ENCODE measurements at regions not wholly inside any gene's neighbourhood (a gene's known extent, or its start where the extent isn't known, plus 50 kb on each side); places are given as distances from the start of the nearest gene placed in this dataset.

DNA sequence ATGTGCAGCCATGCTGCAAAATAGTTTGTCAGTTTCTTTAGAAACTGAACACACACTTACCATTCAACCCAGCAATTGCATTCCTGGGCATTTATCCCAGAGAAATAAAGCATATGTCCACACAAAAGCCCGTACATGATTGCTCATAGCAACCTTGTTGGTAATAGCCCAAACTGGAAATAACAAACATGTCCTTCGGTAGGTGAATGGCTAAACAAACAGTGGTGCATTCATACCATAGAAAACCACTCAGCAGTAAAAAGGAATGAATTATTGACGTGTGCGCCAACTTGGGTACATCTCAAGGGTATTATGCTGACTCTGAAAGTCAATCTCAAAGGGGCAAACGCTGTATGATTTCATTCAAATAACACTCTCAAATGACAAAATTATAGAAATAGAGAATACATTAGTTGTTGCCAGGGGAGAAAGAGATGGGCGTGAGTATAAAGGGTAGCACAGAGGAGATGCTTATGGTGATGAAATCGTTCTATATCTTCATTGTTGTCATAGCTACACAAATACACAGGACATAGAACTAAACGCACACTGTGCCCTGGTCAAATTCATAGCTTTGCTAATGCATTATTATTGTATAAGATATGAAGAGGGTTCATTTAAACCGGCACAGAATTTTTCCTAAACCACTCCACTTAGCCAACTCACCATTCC lies 58.2 kb downstream of the DRD1 start:
- intact Hi-C loops (cut with micrococcal nuclease; ENCODE audit: unreplicated experiment), result no loop called here
- Histone ChIP-seq H3K27ac (ENCODE audit: low read depth, low read length, poor library complexity, severe bottlenecking) (no peak overlapping the region), H3K9me3 (ENCODE audit: low read depth, low read length, poor library complexity, severe bottlenecking) (no peaks in the 10 kb centered on the region), H3K36me3 (ENCODE audit: insufficient read depth, low read length, poor library complexity, severe bottlenecking) (no peaks in the 10 kb centered on the region), H3K4me1 (ENCODE audit: insufficient read depth, low read length, poor library complexity, severe bottlenecking) (peaks cover 14% of the 10 kb centered on the region), H3K27me3 (replicated peaks; ENCODE audit: insufficient read depth, low read depth, low read length, poor library complexity) (peaks cover 4% of the 10 kb centered on the region), H3K4me3 (ENCODE audit: low read depth, low read length, poor library complexity, severe bottlenecking) (no peak overlapping the region)
- TF ChIP-seq, protein P1, sequence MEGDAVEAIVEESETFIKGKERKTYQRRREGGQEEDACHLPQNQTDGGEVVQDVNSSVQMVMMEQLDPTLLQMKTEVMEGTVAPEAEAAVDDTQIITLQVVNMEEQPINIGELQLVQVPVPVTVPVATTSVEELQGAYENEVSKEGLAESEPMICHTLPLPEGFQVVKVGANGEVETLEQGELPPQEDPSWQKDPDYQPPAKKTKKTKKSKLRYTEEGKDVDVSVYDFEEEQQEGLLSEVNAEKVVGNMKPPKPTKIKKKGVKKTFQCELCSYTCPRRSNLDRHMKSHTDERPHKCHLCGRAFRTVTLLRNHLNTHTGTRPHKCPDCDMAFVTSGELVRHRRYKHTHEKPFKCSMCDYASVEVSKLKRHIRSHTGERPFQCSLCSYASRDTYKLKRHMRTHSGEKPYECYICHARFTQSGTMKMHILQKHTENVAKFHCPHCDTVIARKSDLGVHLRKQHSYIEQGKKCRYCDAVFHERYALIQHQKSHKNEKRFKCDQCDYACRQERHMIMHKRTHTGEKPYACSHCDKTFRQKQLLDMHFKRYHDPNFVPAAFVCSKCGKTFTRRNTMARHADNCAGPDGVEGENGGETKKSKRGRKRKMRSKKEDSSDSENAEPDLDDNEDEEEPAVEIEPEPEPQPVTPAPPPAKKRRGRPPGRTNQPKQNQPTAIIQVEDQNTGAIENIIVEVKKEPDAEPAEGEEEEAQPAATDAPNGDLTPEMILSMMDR (conservative IDR thresholded peaks at IDR 0.05; ENCODE audit: low read depth, low read length), result no peak
- TF ChIP-seq EZH2 (IDR thresholded peaks at IDR 0.05; ENCODE audit: borderline replicate concordance, low read depth, low read length, poor library complexity, severe bottlenecking), result no peak
- ChIA-PET POLR2A (ENCODE audit: low non-redundant PET) (no interaction called here), CTCF (no interaction called here)
- no TSS peak for BruUV-seq (replicated peaks)
- no peak for DNase-seq (ENCODE audit: low spot score)

DNA sequence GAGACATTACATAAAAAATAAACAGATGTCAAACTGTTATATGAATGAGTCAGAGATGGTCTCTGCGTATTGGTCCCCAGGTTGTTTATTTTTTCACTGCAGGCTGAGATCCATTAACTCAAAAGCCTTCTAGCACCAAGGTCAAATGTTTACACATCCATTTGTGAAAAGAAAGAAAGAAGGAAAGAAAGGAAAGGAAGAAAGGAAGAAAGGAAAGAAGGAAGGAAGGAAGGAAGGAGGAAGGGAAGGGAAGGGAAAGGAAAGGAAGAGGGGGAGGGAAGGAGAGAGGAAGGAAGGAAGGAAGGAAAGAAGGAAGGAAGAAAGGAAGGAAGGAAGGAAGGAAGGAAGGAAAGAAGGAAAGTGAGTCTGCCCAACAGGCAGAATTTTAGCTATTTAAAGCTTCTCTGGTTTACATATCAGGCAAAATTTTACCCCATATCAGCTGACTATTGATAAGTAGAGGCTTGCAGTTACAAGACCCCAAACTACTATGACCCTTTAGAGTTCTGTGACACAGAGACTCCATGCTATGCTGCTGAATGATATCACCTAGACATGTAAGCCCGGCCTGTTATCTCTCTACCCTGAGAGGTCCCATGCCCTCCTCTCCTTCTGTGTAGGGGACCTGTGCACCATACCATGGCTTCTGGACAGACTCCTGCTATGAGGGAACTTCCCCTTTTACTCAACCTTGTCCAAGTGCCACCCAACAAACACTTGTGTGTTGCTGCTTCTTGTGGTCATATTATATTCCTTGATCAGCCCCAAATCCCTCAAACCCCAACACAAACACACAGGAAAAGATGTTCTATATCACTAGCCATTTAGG lies 59.0 kb downstream of the DRD1 start:
- intact Hi-C loops (cut with micrococcal nuclease; ENCODE audit: unreplicated experiment), result no loop called here
- no peaks in the 10 kb centered on the region for H3K9me3 ChIP-seq (ENCODE audit: low read depth, low read length, poor library complexity, severe bottlenecking)
- TF ChIP-seq, protein P1 (conservative IDR thresholded peaks at IDR 0.05; ENCODE audit: low read depth, low read length), result no peak
- TF ChIP-seq EZH2 (IDR thresholded peaks at IDR 0.05; ENCODE audit: borderline replicate concordance, low read depth, low read length, poor library complexity, severe bottlenecking), result no peak
- ChIA-PET POLR2A (ENCODE audit: low non-redundant PET) (no interaction called here), CTCF (no interaction called here)
- peaks cover 18% of the 10 kb centered on the region for H3K4me1 ChIP-seq (ENCODE audit: insufficient read depth, low read length, poor library complexity, severe bottlenecking)
- BruUV-seq (replicated peaks), result no TSS peak
- H3K36me3 ChIP-seq (ENCODE audit: insufficient read depth, low read length, poor library complexity, severe bottlenecking), result no peaks in the 10 kb centered on the region
- H3K27ac ChIP-seq (ENCODE audit: low read depth, low read length, poor library complexity, severe bottlenecking), result no peak overlapping the region
- H3K27me3 ChIP-seq (replicated peaks; ENCODE audit: insufficient read depth, low read depth, low read length, poor library complexity), result peaks cover 4% of the 10 kb centered on the region
- H3K4me3 ChIP-seq (ENCODE audit: low read depth, low read length, poor library complexity, severe bottlenecking), result no peak overlapping the region
- peak; percentile 23 for DNase-seq (ENCODE audit: low spot score)

DNA sequence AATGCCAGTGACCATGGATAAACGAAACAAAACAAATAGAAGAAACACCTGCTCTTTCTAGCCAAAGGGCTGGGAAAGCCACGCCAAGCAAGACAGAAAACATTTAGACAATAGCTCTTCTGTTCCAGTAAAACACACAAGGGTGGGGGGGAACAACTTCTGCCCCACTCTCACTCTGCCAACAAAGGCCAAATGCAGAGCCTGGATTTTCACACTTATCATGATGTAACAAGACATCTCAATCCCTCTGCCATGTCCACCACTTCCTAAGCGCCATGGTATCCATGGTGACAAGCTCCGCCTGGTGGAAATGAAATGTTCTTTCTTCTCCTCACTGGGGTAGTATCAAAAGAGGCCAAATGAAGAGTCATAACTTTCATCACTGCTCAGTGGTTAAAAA lies 60.6 kb downstream of the DRD1 start:
- H3K36me3 ChIP-seq (ENCODE audit: insufficient read depth, low read length, poor library complexity, severe bottlenecking), result no peaks in the 10 kb centered on the region
- H3K4me1 ChIP-seq (ENCODE audit: insufficient read depth, low read length, poor library complexity, severe bottlenecking), result peaks cover 28% of the 10 kb centered on the region
- DNase-seq (ENCODE audit: low spot score), result peak; percentile 4
- no TSS peak for BruUV-seq (replicated peaks)
- ChIA-PET CTCF (no interaction called here), POLR2A (ENCODE audit: low non-redundant PET) (no interaction called here)
- no peak overlapping the region for H3K27ac ChIP-seq (ENCODE audit: low read depth, low read length, poor library complexity, severe bottlenecking)
- no peaks in the 10 kb centered on the region for H3K9me3 ChIP-seq (ENCODE audit: low read depth, low read length, poor library complexity, severe bottlenecking)
- intact Hi-C loops (cut with micrococcal nuclease; ENCODE audit: unreplicated experiment), result no loop called here
- peaks cover 4% of the 10 kb centered on the region for H3K27me3 ChIP-seq (replicated peaks; ENCODE audit: insufficient read depth, low read depth, low read length, poor library complexity)
- no peak for TF ChIP-seq EZH2 (IDR thresholded peaks at IDR 0.05; ENCODE audit: borderline replicate concordance, low read depth, low read length, poor library complexity, severe bottlenecking)
- TF ChIP-seq, protein P1 (conservative IDR thresholded peaks at IDR 0.05; ENCODE audit: low read depth, low read length), result no peak
- H3K4me3 ChIP-seq (ENCODE audit: low read depth, low read length, poor library complexity, severe bottlenecking), result no peak overlapping the region

All from A673 (cell line).